Naive thymus-derived CD4-positive, alpha-beta T cell (primary cell): ENCODE measurements at regions not wholly inside any gene's neighbourhood (a gene's known extent, or its start where the extent isn't known, plus 50 kb on each side); places are given as distances from the start of the nearest gene placed in this dataset.

ENCODE experiments used
- ATAC-seq: fragments of 150-1000 bp; cut with Tn5 transposase; 2 replicates; pipeline ENCODE4 v1.10.0; 2021; ENCODE audit warnings: mild to moderate bottlenecking, moderate library complexity
- CTCF ChIA-PET: fragments of 350-600 bp; sonication (Branson Sonifier 250); formaldehyde crosslinking; loops from one replicate; lab custom pipeline; 2021; ENCODE audit warnings: antibody characterized with exemption; lab: Charles Lee
- POLR2A ChIA-PET: fragments of 350-600 bp; sonication (Branson Sonifier 250); formaldehyde crosslinking; loops from one replicate; lab custom pipeline; 2021; ENCODE audit warnings: antibody characterized with exemption, inconsistent platforms; lab: Charles Lee
- DNase-seq, 9 donors: peaks; one replicate each; pipeline versions ENCODE4 v3.0.0 to v3.0.0-alpha.2; 2020 to 2022; ENCODE audit warnings: mixed read lengths in 1 of 9
- H3K27ac ChIP-seq: one replicate; pipeline ENCODE4 v1.7.0; 2013; ENCODE audit warnings: mild to moderate bottlenecking, low read depth, low read length, moderate library complexity
- H3K27me3 ChIP-seq, 2 donors: one replicate each; pipeline ENCODE4 v1.7.0; 2013; ENCODE audit warnings: low read length in 2 of 2, mild to moderate bottlenecking in 2 of 2, moderate library complexity in 2 of 2; ENCODE audit not compliant: control insufficient read depth in 2 of 2, insufficient read depth in 2 of 2
- H3K36me3 ChIP-seq, 3 experiments: 1 replicate in 2 of 3; 2 replicates in 1 of 3; pipeline ENCODE4 v1.7.0; 2013; ENCODE audit warnings: low read length in 3 of 3, mild to moderate bottlenecking in 3 of 3, moderate library complexity in 1 of 3; ENCODE audit not compliant: insufficient read depth in 3 of 3, control insufficient read depth in 2 of 3
- H3K4me1 ChIP-seq, 2 donors: one replicate each; pipeline ENCODE4 v1.7.0; 2013; ENCODE audit warnings: low read length in 2 of 2, mild to moderate bottlenecking in 2 of 2, moderate library complexity in 1 of 2; ENCODE audit not compliant: control insufficient read depth in 2 of 2, insufficient read depth in 2 of 2
- H3K4me3 ChIP-seq: 2 replicates; pipeline ENCODE4 v1.7.0; 2013; ENCODE audit warnings: mild to moderate bottlenecking, low read length
- H3K9me3 ChIP-seq, 3 experiments: 1 replicate in 2 of 3; 2 replicates in 1 of 3; pipeline ENCODE4 v1.7.0; 2013; ENCODE audit warnings: low read length in 3 of 3; ENCODE audit not compliant: control insufficient read depth in 2 of 3
- H3K27ac Mint-ChIP-seq, 9 donors: one replicate each; pipeline ENCODE4 v1.8.0; 2020 to 2022; ENCODE audit warnings: mixed read lengths in 9 of 9, mild to moderate bottlenecking in 8 of 9, moderate library complexity in 5 of 9, inconsistent platforms in 2 of 9
- H3K27me3 Mint-ChIP-seq, 5 donors: one replicate each; pipeline ENCODE4 v1.8.0; 2021 to 2022; ENCODE audit warnings: mixed read lengths in 5 of 5, mild to moderate bottlenecking in 1 of 5
- H3K36me3 Mint-ChIP-seq, 5 donors: one replicate each; pipeline ENCODE4 v1.8.0; 2020 to 2022; ENCODE audit warnings: mixed read lengths in 5 of 5, mild to moderate bottlenecking in 3 of 5, inconsistent platforms in 1 of 5
- H3K4me1 Mint-ChIP-seq, 7 donors: one replicate each; pipeline ENCODE4 v1.8.0; 2020 to 2022; ENCODE audit warnings: mixed read lengths in 7 of 7, mild to moderate bottlenecking in 3 of 7, inconsistent platforms in 1 of 7
- H3K4me3 Mint-ChIP-seq, 10 donors: one replicate each; pipeline ENCODE4 v1.8.0; 2020 to 2022; ENCODE audit warnings: mild to moderate bottlenecking in 10 of 10, mixed read lengths in 10 of 10, moderate library complexity in 6 of 10, inconsistent platforms in 2 of 10
- H3K9me3 Mint-ChIP-seq, 11 donors: one replicate each; pipeline ENCODE4 v1.8.0; 2020 to 2022; ENCODE audit warnings: mixed read lengths in 11 of 11, mild to moderate bottlenecking in 4 of 11, inconsistent platforms in 1 of 11, moderate library complexity in 1 of 11
- intact Hi-C, 2 donors: fragments of 100-400 bp; cut with micrococcal nuclease; formaldehyde crosslinking; loops; one replicate each; pipeline ENCODE4 v1.15.1; 2023

- peaks cover 0 to 5% (median 0%) of the 10 kb centered on the region in 11 donors for H3K9me3 Mint-ChIP-seq
- no peak overlapping the region for H3K27ac ChIP-seq
- ATAC-seq: no peak
- H3K27me3 Mint-ChIP-seq: no peaks in the 10 kb centered on the region
- H3K36me3 Mint-ChIP-seq: no peaks in the 10 kb centered on the region
- H3K27ac Mint-ChIP-seq: no peak overlapping the region
- no peaks in the 10 kb centered on the region for H3K4me1 Mint-ChIP-seq
- no peak overlapping the region for H3K4me3 Mint-ChIP-seq
- H3K4me1 ChIP-seq: no peaks in the 10 kb centered on the region
- no peaks in the 10 kb centered on the region for H3K9me3 ChIP-seq
- H3K27me3 ChIP-seq: no peaks in the 10 kb centered on the region
- no peak overlapping the region for H3K4me3 ChIP-seq
- no peak for DNase-seq
- no peaks in the 10 kb centered on the region for H3K36me3 ChIP-seq
- POLR2A ChIA-PET: no interaction called here
- CTCF ChIA-PET: no interaction called here
- intact Hi-C loops: no loop called here
Observed at GRCh38 chrX:4322916-4323315, 609.5 kb upstream of the PRKX start.

GRCh38 chrX:4320436-4320947 is 607.0 kb upstream of the PRKX start:
- Mint-ChIP-seq H3K4me1 (no peaks in the 10 kb centered on the region), H3K4me3 (no peak overlapping the region), H3K27me3 (no peaks in the 10 kb centered on the region), H3K9me3 (peaks cover 0 to 5% (median 2%) of the 10 kb centered on the region in 11 donors), H3K36me3 (no peaks in the 10 kb centered on the region), H3K27ac (no peak overlapping the region)
- ChIA-PET CTCF (no interaction called here), POLR2A (no interaction called here)
- DNase-seq: no peak
- Histone ChIP-seq H3K36me3 (no peaks in the 10 kb centered on the region), H3K9me3 (no peaks in the 10 kb centered on the region), H3K27me3 (no peaks in the 10 kb centered on the region), H3K4me1 (no peaks in the 10 kb centered on the region), H3K27ac (no peak overlapping the region), H3K4me3 (no peak overlapping the region)
- intact Hi-C loops: no loop called here
- ATAC-seq: no peak

- ATAC-seq (no peak), DNase-seq (no peak)
- intact Hi-C loops: no loop called here
- Histone ChIP-seq H3K4me3 (no peak overlapping the region), H3K36me3 (no peaks in the 10 kb centered on the region), H3K9me3 (no peaks in the 10 kb centered on the region), H3K4me1 (no peaks in the 10 kb centered on the region), H3K27ac (no peak overlapping the region), H3K27me3 (no peaks in the 10 kb centered on the region)
- no peak overlapping the region for H3K27ac Mint-ChIP-seq
- CTCF ChIA-PET: no interaction called here
- no peak overlapping the region for H3K4me3 Mint-ChIP-seq
- H3K36me3 Mint-ChIP-seq: no peaks in the 10 kb centered on the region
- H3K9me3 Mint-ChIP-seq: peaks cover 0 to 9% (median 4%) of the 10 kb centered on the region in 11 donors
- POLR2A ChIA-PET: no interaction called here
- H3K4me1 Mint-ChIP-seq: no peaks in the 10 kb centered on the region
- H3K27me3 Mint-ChIP-seq: no peaks in the 10 kb centered on the region
Observed at GRCh38 chrX:4315891-4316290, 602.4 kb upstream of the PRKX start.

- H3K4me1 ChIP-seq: no peaks in the 10 kb centered on the region
- intact Hi-C loops: no loop called here
- no peaks in the 10 kb centered on the region for H3K27me3 ChIP-seq
- no peaks in the 10 kb centered on the region for H3K9me3 ChIP-seq
- Mint-ChIP-seq H3K4me3 (no peak overlapping the region), H3K9me3 (peaks cover 0 to 9% (median 4%) of the 10 kb centered on the region in 11 donors), H3K27me3 (no peaks in the 10 kb centered on the region), H3K4me1 (no peaks in the 10 kb centered on the region), H3K27ac (no peak overlapping the region), H3K36me3 (no peaks in the 10 kb centered on the region)
- no peaks in the 10 kb centered on the region for H3K36me3 ChIP-seq
- H3K4me3 ChIP-seq: no peak overlapping the region
- no peak for DNase-seq
- POLR2A ChIA-PET: no interaction called here
- no peak overlapping the region for H3K27ac ChIP-seq
- ATAC-seq: no peak
- CTCF ChIA-PET: no interaction called here
Observed at GRCh38 chrX:4314586-4314985, 601.1 kb upstream of the PRKX start.

- no peak overlapping the region for H3K4me3 ChIP-seq
- no peak overlapping the region for H3K27ac ChIP-seq
- no peaks in the 10 kb centered on the region for H3K4me1 Mint-ChIP-seq
- no peaks in the 10 kb centered on the region for H3K27me3 Mint-ChIP-seq
- H3K9me3 Mint-ChIP-seq: peaks cover 0 to 15% (median 2%) of the 10 kb centered on the region in 11 donors
- no peaks in the 10 kb centered on the region for H3K36me3 Mint-ChIP-seq
- peaks cover 0 to 4% (median 0%) of the 10 kb centered on the region in 3 experiments for H3K9me3 ChIP-seq
- H3K27ac Mint-ChIP-seq: no peak overlapping the region
- ChIA-PET POLR2A (no interaction called here), CTCF (no interaction called here)
- no peaks in the 10 kb centered on the region for H3K4me1 ChIP-seq
- intact Hi-C loops: no loop called here
- H3K27me3 ChIP-seq: no peaks in the 10 kb centered on the region
- H3K36me3 ChIP-seq: no peaks in the 10 kb centered on the region
- DNase-seq (no peak), ATAC-seq (no peak)
- no peak overlapping the region for H3K4me3 Mint-ChIP-seq
Observed at GRCh38 chrX:4277122-4277521, 563.7 kb upstream of the PRKX start.

- POLR2A ChIA-PET: no interaction called here
- no peak overlapping the region for H3K27ac ChIP-seq
- Mint-ChIP-seq H3K27ac (no peak overlapping the region), H3K9me3 (peaks cover 0 to 3% (median 0%) of the 10 kb centered on the region in 11 donors), H3K4me1 (no peaks in the 10 kb centered on the region), H3K36me3 (no peaks in the 10 kb centered on the region), H3K27me3 (no peaks in the 10 kb centered on the region), H3K4me3 (no peak overlapping the region)
- H3K4me1 ChIP-seq: no peaks in the 10 kb centered on the region
- intact Hi-C loops: no loop called here
- DNase-seq: no peak
- H3K36me3 ChIP-seq: no peaks in the 10 kb centered on the region
- no peaks in the 10 kb centered on the region for H3K27me3 ChIP-seq
- ATAC-seq: no peak
- CTCF ChIA-PET: no interaction called here
- H3K4me3 ChIP-seq: no peak overlapping the region
- H3K9me3 ChIP-seq: no peaks in the 10 kb centered on the region
Observed at GRCh38 chrX:4268676-4269075, 555.2 kb upstream of the PRKX start.

- Histone ChIP-seq H3K4me3 (no peak overlapping the region), H3K4me1 (no peaks in the 10 kb centered on the region), H3K27me3 (no peaks in the 10 kb centered on the region), H3K9me3 (no peaks in the 10 kb centered on the region), H3K27ac (no peak overlapping the region), H3K36me3 (no peaks in the 10 kb centered on the region)
- peaks cover 0 to 6% (median 2%) of the 10 kb centered on the region in 11 donors for H3K9me3 Mint-ChIP-seq
- H3K27ac Mint-ChIP-seq: no peak overlapping the region
- no peaks in the 10 kb centered on the region for H3K27me3 Mint-ChIP-seq
- ChIA-PET POLR2A (no interaction called here), CTCF (no interaction called here)
- ATAC-seq (no peak), DNase-seq (no peak)
- no peak overlapping the region for H3K4me3 Mint-ChIP-seq
- peaks cover 0 to 6% (median 0%) of the 10 kb centered on the region in 7 donors for H3K4me1 Mint-ChIP-seq
- no peaks in the 10 kb centered on the region for H3K36me3 Mint-ChIP-seq
- intact Hi-C loops: no loop called here
Observed at GRCh38 chrX:4265036-4265435, 551.6 kb upstream of the PRKX start.
